Esophagus muscularis mucosa (tissue), 4 donors: ENCODE measurements at regions not wholly inside any gene's neighbourhood (a gene's known extent, or its start where the extent isn't known, plus 50 kb on each side); places are given as distances from the start of the nearest gene placed in this dataset.

Source experiments
- DNase-seq: peaks from one replicate; pipeline ENCODE4 v3.0.0-alpha.2; 2017; ENCODE audit errors: extremely low spot score
- H3K27ac ChIP-seq, 4 donors: fragments of 200-600 bp; sonication (generic); replicated peaks in 1 of 4; 1 replicate in 3 of 4; 2 replicates in 1 of 4; pipeline ENCODE4 v1.5.1; 2016 to 2019; ENCODE audit warnings: mild to moderate bottlenecking in 1 of 4
- H3K27me3 ChIP-seq, 4 donors: fragments of 200-600 bp; sonication (generic); one replicate each; pipeline versions ENCODE4 v1.5.1 to v1.6.0; 2016 to 2019
- H3K36me3 ChIP-seq, 4 donors: fragments of 200-600 bp; sonication (generic); one replicate each; pipeline ENCODE4 v1.5.1; 2016 to 2019
- H3K4me1 ChIP-seq, 4 donors: fragments of 200-600 bp; sonication (generic); one replicate each; pipeline ENCODE4 v1.5.1; 2016 to 2019
- H3K4me3 ChIP-seq, 4 donors: fragments of 200-600 bp; sonication (generic); 1 replicate in 2 of 4; 2 replicates in 2 of 4; pipeline ENCODE4 v1.5.1; 2016 to 2019; ENCODE audit warnings: mild to moderate bottlenecking in 4 of 4, moderate library complexity in 1 of 4
- H3K9me3 ChIP-seq, 4 donors: fragments of 200-600 bp; sonication (generic); 1 replicate in 3 of 4; 2 replicates in 1 of 4; pipeline ENCODE4 v1.5.1; 2016 to 2019
- CTCF ChIP-seq, 3 experiments: fragments of 200-600 bp in 2 of 3; fragments of 450-650 bp in 1 of 3; sonication (generic) in 2 of 3; IDR thresholded peaks; one replicate each; pipeline ENCODE4 v1.5.1; 2017 to 2019; ENCODE audit warnings: antibody characterized with exemption in 3 of 3, mild to moderate bottlenecking in 2 of 3, moderate library complexity in 1 of 3
- EP300 ChIP-seq: sonication (generic); formaldehyde crosslinking; IDR thresholded peaks from one replicate; pipeline ENCODE4 v1.6.1; 2017; ENCODE audit warnings: antibody characterized with exemption
- POLR2A ChIP-seq: fragments of 450-650 bp; IDR thresholded peaks from one replicate; pipeline ENCODE4 v1.6.1; 2017; ENCODE audit warnings: antibody characterized with exemption, moderate library complexity, mild to moderate bottlenecking, low read depth
- POLR2AphosphoS5 ChIP-seq, 2 donors: sonication (generic); formaldehyde crosslinking; IDR thresholded peaks; one replicate each; pipeline ENCODE4 v1.6.1; 2017; ENCODE audit warnings: antibody characterized with exemption in 2 of 2
- WGBS: methylation state at CpG from one replicate; pipeline ENCODE4 v1.1.5; 2018; 5-methylcytosine and 5-hydroxymethylcytosine counted together
- intact Hi-C: fragments of 100-400 bp; cut with DNase I; formaldehyde crosslinking; loops from one replicate; pipeline ENCODE4 v1.15.1; 2023

GRCh38 chr5:43815497-43815896, 212.5 kb downstream of the NNT start:
- intact Hi-C loops, result no loop called here
- Histone ChIP-seq H3K4me3 (no peak overlapping the region), H3K36me3 (no peaks in the 10 kb centered on the region), H3K27ac (no peak overlapping the region), H3K4me1 (no peaks in the 10 kb centered on the region), H3K27me3 (no peaks in the 10 kb centered on the region), H3K9me3 (peaks cover 0 to 35% (median 26%) of the 10 kb centered on the region in 4 donors)
- TF ChIP-seq POLR2AphosphoS5 (IDR thresholded peaks at IDR 0.05) (no peak), EP300 (no peak), POLR2A (no peak), CTCF (IDR thresholded peaks at IDR 0.05) (no peak)
- DNase-seq, result no peak

- no peak overlapping the region for H3K27ac ChIP-seq
- H3K4me1 ChIP-seq, result no peaks in the 10 kb centered on the region
- no peaks in the 10 kb centered on the region for H3K9me3 ChIP-seq
- DNase-seq, result no peak
- H3K27me3 ChIP-seq, result no peaks in the 10 kb centered on the region
- no peak overlapping the region for H3K4me3 ChIP-seq
- intact Hi-C loops, result no loop called here
- TF ChIP-seq POLR2A (no peak), EP300 (no peak), CTCF (IDR thresholded peaks at IDR 0.05) (no peak), POLR2AphosphoS5 (IDR thresholded peaks at IDR 0.05) (no peak)
- no peaks in the 10 kb centered on the region for H3K36me3 ChIP-seq
These were observed 201.7 kb downstream of the NNT start for GRCh38 chr5:43804723-43805122.

GRCh38 chr5:43804041-43804440, 201.1 kb downstream of the NNT start:
- Histone ChIP-seq H3K27me3 (no peaks in the 10 kb centered on the region), H3K4me1 (no peaks in the 10 kb centered on the region), H3K9me3 (no peaks in the 10 kb centered on the region), H3K4me3 (no peak overlapping the region), H3K27ac (no peak overlapping the region), H3K36me3 (no peaks in the 10 kb centered on the region)
- no peak for DNase-seq
- TF ChIP-seq POLR2A (no peak), CTCF (IDR thresholded peaks at IDR 0.05) (no peak), EP300 (no peak)
- intact Hi-C loops, result no loop called here
- WGBS, result 97% methylated on average over 3 of the region's 3 CpGs

- no peaks in the 10 kb centered on the region for H3K36me3 ChIP-seq
- 56% methylated on average over 3 of the region's 3 CpGs for WGBS
- no peak for DNase-seq
- no peak overlapping the region for H3K4me3 ChIP-seq
- H3K27ac ChIP-seq, result no peak overlapping the region
- H3K27me3 ChIP-seq, result no peaks in the 10 kb centered on the region
- TF ChIP-seq EP300 (no peak), POLR2A (no peak), POLR2AphosphoS5 (IDR thresholded peaks at IDR 0.05) (no peak), CTCF (IDR thresholded peaks at IDR 0.05) (no peak)
- no peaks in the 10 kb centered on the region for H3K9me3 ChIP-seq
- intact Hi-C loops, result no loop called here
- no peaks in the 10 kb centered on the region for H3K4me1 ChIP-seq
These were observed 199.7 kb downstream of the NNT start for GRCh38 chr5:43802651-43803050.

- Histone ChIP-seq H3K27me3 (no peaks in the 10 kb centered on the region), H3K4me1 (no peaks in the 10 kb centered on the region), H3K36me3 (no peaks in the 10 kb centered on the region), H3K9me3 (no peaks in the 10 kb centered on the region), H3K27ac (no peak overlapping the region), H3K4me3 (no peak overlapping the region)
- intact Hi-C loops, result no loop called here
- DNase-seq, result no peak
- 39% methylated on average over 1 of the region's 1 CpG for WGBS
- no peak for TF ChIP-seq POLR2A
- TF ChIP-seq CTCF (IDR thresholded peaks at IDR 0.05), result no peak
- TF ChIP-seq POLR2AphosphoS5 (IDR thresholded peaks at IDR 0.05), result no peak
- no peak for TF ChIP-seq EP300
These were observed 199.1 kb downstream of the NNT start for GRCh38 chr5:43802119-43802518.
